Breast epithelium (tissue), 4 donors: ENCODE measurements at regions not wholly inside any gene's neighbourhood (a gene's known extent, or its start where the extent isn't known, plus 50 kb on each side); places are given as distances from the start of the nearest gene placed in this dataset.

Source experiments
- DNase-seq, 2 donors: peaks; one replicate each; pipeline ENCODE4 v3.0.0-alpha.2; 2019; ENCODE audit warnings: low spot score in 2 of 2
- H3K27ac ChIP-seq, 2 donors: fragments of 200-600 bp; sonication (generic) in 1 of 2; one replicate each; pipeline ENCODE4 v1.5.1; 2016 to 2019; ENCODE audit warnings: mild to moderate bottlenecking in 1 of 2
- H3K27me3 ChIP-seq, 2 donors: fragments of 200-600 bp; sonication (generic) in 1 of 2; one replicate each; pipeline versions ENCODE4 v1.5.1 to v1.6.0; 2017 to 2019; ENCODE audit warnings: control low read depth in 1 of 2, mild to moderate bottlenecking in 1 of 2
- H3K36me3 ChIP-seq: fragments of 200-600 bp; one replicate; pipeline ENCODE4 v1.5.1; 2019
- H3K4me1 ChIP-seq, 2 donors: fragments of 200-600 bp; sonication (generic); one replicate each; pipeline ENCODE4 v1.5.1; 2016 to 2019; ENCODE audit warnings: control low read depth in 1 of 2
- H3K4me3 ChIP-seq, 3 donors: fragments of 200-600 bp; sonication (generic); 1 replicate in 2 of 3; 2 replicates in 1 of 3; pipeline ENCODE4 v1.5.1; 2016 to 2019; ENCODE audit warnings: mild to moderate bottlenecking in 3 of 3, moderate library complexity in 2 of 3
- H3K9me3 ChIP-seq, 2 donors: fragments of 200-600 bp; sonication (generic) in 1 of 2; one replicate each; pipeline ENCODE4 v1.5.1; 2016 to 2019; ENCODE audit warnings: control low read depth in 1 of 2
- CTCF ChIP-seq, 3 donors: fragments of 450-650 bp; IDR thresholded peaks; one replicate each; pipeline ENCODE4 v1.5.1; 2016 to 2017; ENCODE audit warnings: antibody characterized with exemption in 3 of 3, mild to moderate bottlenecking in 3 of 3, moderate library complexity in 3 of 3
- POLR2A ChIP-seq: fragments of 450-650 bp; IDR thresholded peaks from one replicate; pipeline ENCODE4 v1.6.1; 2016; ENCODE audit warnings: antibody characterized with exemption, mild to moderate bottlenecking, moderate library complexity
- POLR2AphosphoS5 ChIP-seq, 3 donors: sonication (generic); formaldehyde crosslinking; IDR thresholded peaks; one replicate each; pipeline ENCODE4 v1.6.1; 2017; ENCODE audit warnings: antibody characterized with exemption in 3 of 3
- intact Hi-C: fragments of 100-400 bp; cut with DNase I; formaldehyde crosslinking; loops from one replicate; pipeline ENCODE4 v1.15.1; 2023; ENCODE audit warnings: low total_unique reads

GRCh38 chr11:134632347-134633119 is 220.5 kb upstream of the B3GAT1 start:
- no peaks in the 10 kb centered on the region for H3K36me3 ChIP-seq
- intact Hi-C loops = no loop called here
- no peaks in the 10 kb centered on the region for H3K9me3 ChIP-seq
- H3K27me3 ChIP-seq = peaks cover 0 to 7% of the 10 kb centered on the region in 2 donors
- no peak for DNase-seq
- no peak overlapping the region for H3K4me3 ChIP-seq
- H3K27ac ChIP-seq = no peak overlapping the region
- no peak for TF ChIP-seq CTCF (IDR thresholded peaks at IDR 0.05)
- TF ChIP-seq POLR2AphosphoS5 (IDR thresholded peaks at IDR 0.05) = no peak
- H3K4me1 ChIP-seq = no peaks in the 10 kb centered on the region

- no peak for DNase-seq
- intact Hi-C loops = no loop called here
- no peaks in the 10 kb centered on the region for H3K9me3 ChIP-seq
- peaks cover 0 to 7% of the 10 kb centered on the region in 2 donors for H3K27me3 ChIP-seq
- no peaks in the 10 kb centered on the region for H3K4me1 ChIP-seq
- H3K4me3 ChIP-seq = no peak overlapping the region
- no peaks in the 10 kb centered on the region for H3K36me3 ChIP-seq
- no peak overlapping the region for H3K27ac ChIP-seq
- TF ChIP-seq POLR2AphosphoS5 (IDR thresholded peaks at IDR 0.05) (no peak), POLR2A (no peak), CTCF (IDR thresholded peaks at IDR 0.05) (no peak)
These were observed 218.8 kb upstream of the B3GAT1 start for GRCh38 chr11:134630861-134631260.

GRCh38 chr11:134628426-134628825 is 216.4 kb upstream of the B3GAT1 start:
- H3K9me3 ChIP-seq = no peaks in the 10 kb centered on the region
- H3K27ac ChIP-seq = no peak overlapping the region
- H3K4me3 ChIP-seq = no peak overlapping the region
- no peak for TF ChIP-seq CTCF (IDR thresholded peaks at IDR 0.05)
- no peak for TF ChIP-seq POLR2A
- no peak for TF ChIP-seq POLR2AphosphoS5 (IDR thresholded peaks at IDR 0.05)
- no peak for DNase-seq
- H3K36me3 ChIP-seq = no peaks in the 10 kb centered on the region
- no peaks in the 10 kb centered on the region for H3K4me1 ChIP-seq
- intact Hi-C loops = no loop called here
- H3K27me3 ChIP-seq = peaks cover 0 to 7% of the 10 kb centered on the region in 2 donors

GRCh38 chr11:134626032-134626431 is 214.0 kb upstream of the B3GAT1 start:
- no peaks in the 10 kb centered on the region for H3K36me3 ChIP-seq
- no peak overlapping the region for H3K27ac ChIP-seq
- H3K27me3 ChIP-seq = peaks cover 0 to 7% of the 10 kb centered on the region in 2 donors
- no peaks in the 10 kb centered on the region for H3K9me3 ChIP-seq
- DNase-seq = no peak
- no peak overlapping the region for H3K4me3 ChIP-seq
- no peaks in the 10 kb centered on the region for H3K4me1 ChIP-seq
- intact Hi-C loops = no loop called here
- no peak for TF ChIP-seq CTCF (IDR thresholded peaks at IDR 0.05)
- TF ChIP-seq POLR2AphosphoS5 (IDR thresholded peaks at IDR 0.05) = no peak
- no peak for TF ChIP-seq POLR2A

GRCh38 chr11:134625631-134626030 is 213.6 kb upstream of the B3GAT1 start:
- no peaks in the 10 kb centered on the region for H3K9me3 ChIP-seq
- H3K27ac ChIP-seq = no peak overlapping the region
- TF ChIP-seq CTCF (IDR thresholded peaks at IDR 0.05) (no peak), POLR2AphosphoS5 (IDR thresholded peaks at IDR 0.05) (no peak), POLR2A (no peak)
- H3K36me3 ChIP-seq = no peaks in the 10 kb centered on the region
- H3K4me3 ChIP-seq = no peak overlapping the region
- DNase-seq = no peak
- no peaks in the 10 kb centered on the region for H3K4me1 ChIP-seq
- intact Hi-C loops = no loop called here
- H3K27me3 ChIP-seq = peaks cover 0 to 7% of the 10 kb centered on the region in 2 donors
